GM23338 (cell line): ENCODE measurements at regions not wholly inside any gene's neighbourhood (a gene's known extent, or its start where the extent isn't known, plus 50 kb on each side); places are given as distances from the start of the nearest gene placed in this dataset.

Source experiments
- CTCF ChIP-seq, 2 experiments: fragments of 200-600 bp in 1 of 2; sonication (generic) in 1 of 2; conservative IDR thresholded peaks; 2 replicates each; pipeline versions ENCODE4 v1.5.1 to v1.6.1; 2016 to 2017; ENCODE audit warnings: antibody characterized with exemption in 2 of 2, low read depth in 2 of 2, mild to moderate bottlenecking in 2 of 2, moderate library complexity in 1 of 2
- EZH2 ChIP-seq: fragments of 200-600 bp; sonication (generic); IDR thresholded peaks from one replicate; pipeline ENCODE4 v1.8.0; 2017; ENCODE audit warnings: antibody characterized with exemption, mild to moderate bottlenecking, low read depth; ENCODE audit not compliant: unreplicated experiment
- JUNB ChIP-seq: IDR thresholded peaks from one replicate; pipeline ENCODE4 v1.6.1; 2016; ENCODE audit warnings: antibody characterized with exemption; ENCODE audit not compliant: unreplicated experiment
- POLR2AphosphoS5 ChIP-seq: IDR thresholded peaks from 2 replicates; pipeline ENCODE4 v1.6.1; 2016; ENCODE audit warnings: antibody characterized with exemption, low read depth
- REST ChIP-seq: IDR thresholded peaks from one replicate; pipeline ENCODE4 v1.6.1; 2018; ENCODE audit warnings: antibody characterized with exemption; ENCODE audit not compliant: unreplicated experiment
- STAT1 ChIP-seq: IDR thresholded peaks from one replicate; pipeline ENCODE4 v1.6.1; 2016; ENCODE audit warnings: antibody characterized with exemption; ENCODE audit not compliant: unreplicated experiment

GRCh38 chr6:147740916-147741315 is 232.4 kb downstream of the SAMD5 start:
- TF ChIP-seq CTCF (conservative IDR thresholded peaks at IDR 0.05; ENCODE audit: low read depth in 2 of 2) = no peak
- TF ChIP-seq POLR2AphosphoS5 = no peak
- TF ChIP-seq JUNB = no peak
- TF ChIP-seq REST = no peak
- TF ChIP-seq STAT1 = no peak
- TF ChIP-seq EZH2 = no peak
